Right lung (tissue), 2 donors: ENCODE measurements at regions not wholly inside any gene's neighbourhood (a gene's known extent, or its start where the extent isn't known, plus 50 kb on each side); places are given as distances from the start of the nearest gene placed in this dataset.

Experiments
- DNase-seq, 2 donors: peaks; one replicate each; pipeline ENCODE4 v3.0.0-alpha.2; 2013

DNA sequence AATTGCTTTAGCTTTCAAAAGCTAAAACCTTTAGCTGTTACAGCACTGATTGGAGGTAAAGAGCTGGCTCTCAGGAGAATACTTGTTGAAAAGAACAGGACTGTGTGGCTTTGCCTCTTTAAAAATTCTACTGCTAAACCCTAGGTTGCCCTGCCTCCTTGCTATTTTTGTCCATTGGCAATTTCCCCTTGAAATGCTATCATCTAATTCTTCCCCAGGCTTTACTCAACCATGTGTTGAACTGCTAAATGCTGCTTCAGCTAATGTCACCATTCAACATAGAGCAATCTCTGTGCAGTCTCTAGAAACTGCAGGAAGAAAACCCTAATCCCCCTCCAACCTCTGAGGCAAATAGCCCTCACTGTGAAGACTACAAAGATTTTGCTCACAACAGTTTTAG lies 203.7 kb upstream of the ARX start:
- no peak for DNase-seq

DNA sequence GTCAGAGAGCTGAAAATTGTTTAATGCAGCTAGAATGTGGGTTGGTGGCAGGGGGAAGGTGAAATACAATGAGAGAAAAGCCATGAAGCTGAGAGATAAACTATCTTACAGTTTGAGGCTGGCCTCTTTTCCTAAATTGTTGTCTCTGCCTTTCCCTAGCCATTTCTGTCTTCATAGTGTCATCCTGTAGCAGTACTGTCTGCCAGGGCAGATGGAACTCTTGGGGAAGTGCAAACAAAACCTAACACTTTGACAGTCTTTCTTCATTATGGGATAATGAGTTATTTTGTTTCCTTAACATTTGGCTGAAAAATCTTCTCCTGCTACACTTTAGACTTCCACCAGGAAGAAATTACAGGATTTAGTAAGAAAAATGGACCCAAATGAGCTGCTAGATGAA lies 197.8 kb upstream of the ARX start:
- DNase-seq, result no peak

DNA sequence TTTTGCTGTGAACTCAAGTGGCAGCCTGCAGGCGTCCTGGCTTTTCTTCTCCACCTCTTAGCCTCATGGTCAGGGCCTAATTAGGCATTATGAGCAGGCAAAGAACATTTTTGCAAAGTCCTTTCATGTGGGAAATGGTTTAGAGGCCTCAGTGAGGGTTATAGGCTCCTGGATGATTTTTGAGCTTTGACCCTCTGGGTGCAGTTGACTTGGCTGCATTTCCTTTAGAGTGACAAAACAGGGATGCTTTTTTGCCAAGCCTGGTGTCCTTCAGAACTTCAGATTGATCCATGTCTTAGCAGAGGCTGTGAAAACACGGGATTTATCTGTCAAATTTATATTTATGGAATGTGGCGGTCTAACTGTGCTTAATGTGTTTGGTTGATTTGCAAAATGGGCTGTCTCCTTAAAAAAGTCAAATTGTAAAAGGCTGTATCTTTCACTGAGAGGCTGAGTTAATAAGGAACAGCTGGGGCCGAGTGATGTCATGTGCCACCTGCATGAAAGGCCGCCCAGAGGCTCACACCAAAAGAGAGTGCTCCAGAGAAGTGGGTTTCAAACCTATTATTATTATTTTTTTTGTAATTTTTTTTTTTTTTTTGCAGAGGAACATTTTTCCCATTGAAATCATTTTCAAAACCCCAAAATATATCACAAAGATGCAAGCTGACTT lies 192.2 kb upstream of the ARX start:
- DNase-seq, result no peak

DNA sequence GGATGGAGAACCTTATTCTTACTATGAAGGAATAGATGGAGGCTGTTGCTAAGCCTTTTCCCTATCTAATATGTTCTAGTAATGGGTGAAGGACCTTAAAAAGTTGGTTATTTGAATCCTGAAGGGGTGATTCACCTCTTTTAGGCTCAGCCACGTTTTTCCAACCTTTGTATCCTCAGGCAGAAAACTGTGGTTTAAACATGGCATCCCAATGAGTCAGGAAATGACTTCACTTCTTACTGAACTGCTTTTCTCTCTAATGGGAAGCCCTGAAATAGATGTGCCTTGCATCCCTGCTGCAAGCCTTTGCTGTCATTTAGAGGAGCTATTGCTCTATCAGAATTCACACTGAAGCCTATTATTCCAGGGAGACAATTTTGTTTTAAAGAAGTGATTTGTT lies 191.0 kb upstream of the ARX start:
- DNase-seq, result no peak

DNA sequence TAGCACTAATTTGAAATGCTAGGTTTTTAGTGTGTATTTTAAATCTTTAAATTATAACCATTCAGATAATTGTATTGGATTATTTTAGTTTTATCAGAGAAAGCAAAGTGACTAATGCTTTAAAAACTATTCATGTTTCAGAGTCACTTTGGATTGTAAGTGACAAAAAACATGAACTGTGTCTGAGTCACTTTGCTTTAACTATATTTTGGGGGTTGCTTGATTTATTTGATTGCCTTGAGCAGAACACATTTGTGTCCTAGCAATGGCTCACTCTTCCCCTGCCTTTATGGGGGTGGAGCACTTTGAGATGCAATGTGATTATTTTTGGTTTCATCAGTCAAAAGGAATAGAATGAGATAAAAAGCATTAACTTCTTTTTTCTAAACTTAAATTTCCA lies 188.4 kb upstream of the ARX start:
- DNase-seq, result no peak

DNA sequence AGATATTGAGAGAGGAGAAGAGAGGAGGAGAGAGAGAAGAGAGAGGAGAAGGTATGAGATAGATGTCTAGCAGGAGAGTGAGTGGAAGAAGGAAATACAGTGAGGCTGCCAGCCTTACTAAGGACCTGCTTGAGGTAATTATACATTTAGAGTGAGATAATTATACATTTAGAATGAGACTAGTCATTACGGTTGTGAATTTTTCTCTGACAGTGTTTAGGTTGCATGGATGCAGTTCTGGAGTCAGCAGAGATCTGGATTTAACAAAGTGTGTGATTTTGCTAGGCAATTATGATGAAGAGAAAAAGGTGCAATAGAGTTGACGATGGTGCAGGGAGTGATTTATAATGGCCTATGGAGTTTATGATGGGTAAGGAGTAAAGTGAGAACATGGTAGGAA lies 187.1 kb upstream of the ARX start:
- no peak for DNase-seq

DNA sequence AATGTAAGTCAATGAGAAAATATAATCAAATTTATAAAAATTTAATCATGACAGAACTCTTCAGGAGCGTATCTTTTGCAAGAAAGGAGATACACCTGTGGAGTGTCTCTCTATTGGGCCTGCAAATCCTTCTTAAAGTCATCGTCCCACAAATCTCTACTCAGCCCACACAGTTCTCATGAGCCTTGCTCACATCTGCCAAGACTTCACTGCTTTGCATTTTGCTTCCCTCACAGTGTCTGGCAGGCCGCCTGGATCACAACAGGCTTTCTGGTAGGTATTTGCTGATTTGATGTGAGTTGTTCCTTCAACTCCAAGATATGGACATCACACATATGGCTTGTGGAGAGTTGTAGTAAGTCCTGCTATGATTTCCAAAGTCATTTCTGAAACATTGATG lies 183.1 kb upstream of the ARX start:
- no peak for DNase-seq

DNA sequence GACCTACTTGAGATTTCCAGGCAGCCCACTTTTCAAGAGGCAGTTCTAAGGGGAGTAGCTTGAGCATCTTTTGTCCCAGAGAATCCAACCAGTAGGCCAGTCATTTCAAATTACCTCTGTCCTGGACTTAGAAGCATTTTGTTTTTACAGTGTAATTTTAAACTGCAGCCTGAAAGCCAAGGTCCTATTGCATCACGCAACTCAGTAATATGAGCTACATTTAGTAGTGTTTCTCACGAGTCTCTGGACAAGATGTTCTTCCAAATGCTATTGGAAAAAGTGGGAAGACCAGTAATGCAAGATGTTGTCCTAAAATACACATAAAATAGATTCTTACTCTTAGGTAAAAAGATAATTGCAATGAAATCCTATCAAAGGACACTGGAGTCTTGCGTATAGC lies 182.5 kb upstream of the ARX start:
- no peak for DNase-seq

DNA sequence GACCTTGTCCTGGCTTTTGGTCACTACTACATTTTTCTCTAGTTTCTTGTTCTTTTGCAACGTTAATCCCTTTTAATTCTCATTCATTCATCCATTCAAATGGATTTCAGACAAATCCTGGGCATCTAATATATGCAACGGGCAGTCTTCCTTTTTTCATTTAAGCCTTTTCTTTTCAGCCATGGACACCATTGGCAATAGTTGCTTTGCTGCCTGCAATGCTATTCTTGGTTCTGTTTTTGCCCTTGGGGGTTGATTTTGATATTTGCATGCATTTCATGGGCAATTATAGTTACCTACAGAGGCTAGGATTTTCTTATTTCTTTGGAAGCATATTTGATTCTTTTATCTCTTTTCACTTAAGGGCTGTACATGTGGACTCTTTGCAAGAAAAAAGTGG lies 180.5 kb upstream of the ARX start:
- DNase-seq, result no peak

DNA sequence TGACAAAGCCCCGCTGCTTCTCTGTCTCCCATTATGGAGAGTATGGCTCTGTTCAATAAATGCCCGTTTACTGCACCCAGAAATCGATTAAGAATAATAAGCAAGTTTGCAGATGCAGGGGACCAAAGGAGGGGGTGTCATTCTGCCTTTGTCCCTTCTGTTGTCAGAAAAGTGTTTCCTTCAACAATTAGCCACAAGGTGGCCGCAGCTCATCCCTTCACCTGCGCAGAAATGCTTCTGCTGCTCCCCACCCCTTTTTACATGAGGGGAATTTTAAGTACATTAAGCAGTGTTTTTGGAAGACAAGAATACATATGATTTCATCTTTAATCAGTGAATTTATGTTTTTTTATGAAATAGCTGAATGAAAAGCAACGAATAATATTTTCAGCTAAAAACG lies 175.6 kb upstream of the ARX start:
- DNase-seq, result no peak

DNA sequence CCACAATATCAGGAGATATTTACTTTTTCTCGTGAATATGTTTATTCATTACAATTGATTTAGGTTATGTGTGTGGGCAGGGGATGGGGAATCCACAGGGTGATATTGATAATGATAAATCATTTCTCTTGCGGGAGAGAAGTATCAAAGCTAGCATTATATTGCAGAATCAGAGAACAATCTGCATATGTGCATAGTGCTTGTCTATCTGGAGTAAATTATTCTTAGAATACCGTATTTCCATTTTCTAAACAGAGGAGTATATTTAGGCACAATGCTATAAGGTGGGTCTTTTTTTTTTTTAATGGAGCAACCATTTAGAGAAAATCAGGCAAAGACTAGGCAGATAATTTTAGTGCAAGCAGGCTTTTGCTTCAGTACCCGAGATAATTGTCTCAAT lies 166.0 kb upstream of the ARX start:
- no peak for DNase-seq

DNA sequence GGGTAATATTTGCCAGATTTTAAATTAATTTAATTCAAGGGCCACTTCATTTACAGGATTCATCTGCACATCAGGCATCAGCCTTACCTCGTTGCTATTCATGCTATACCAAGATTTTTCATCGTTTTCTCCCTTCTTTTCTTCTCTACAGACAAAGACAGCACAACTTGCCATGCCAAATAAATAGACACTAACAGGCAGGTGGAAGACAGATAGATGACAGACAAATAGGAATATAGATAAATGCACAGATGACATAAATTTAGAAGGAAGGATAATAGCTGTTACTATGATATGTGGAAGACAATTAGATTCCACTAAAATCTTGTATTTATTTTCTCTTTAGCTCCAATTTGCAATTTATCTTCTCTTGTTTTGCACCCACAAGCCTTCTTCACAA lies 164.5 kb upstream of the ARX start:
- no peak for DNase-seq

DNA sequence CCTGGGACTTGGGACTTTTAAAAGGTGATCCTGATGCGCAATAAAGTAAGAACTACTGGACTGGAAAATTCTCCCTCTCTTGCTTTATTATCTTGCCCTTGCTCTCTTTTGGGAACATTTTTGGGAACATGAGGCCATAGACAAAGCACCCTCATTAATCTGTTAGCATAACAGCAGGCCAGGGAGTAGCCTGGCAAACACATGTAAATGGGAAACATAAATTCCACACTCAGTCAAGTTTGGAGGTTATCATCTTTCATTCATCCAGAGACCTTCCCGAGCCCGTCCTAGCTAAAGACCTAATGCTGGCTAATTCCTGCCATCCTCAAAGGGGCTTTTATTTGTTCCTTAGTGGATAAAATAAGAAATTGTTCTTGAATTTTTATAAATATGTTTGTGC lies 162.8 kb upstream of the ARX start:
- DNase-seq, result no peak

DNA sequence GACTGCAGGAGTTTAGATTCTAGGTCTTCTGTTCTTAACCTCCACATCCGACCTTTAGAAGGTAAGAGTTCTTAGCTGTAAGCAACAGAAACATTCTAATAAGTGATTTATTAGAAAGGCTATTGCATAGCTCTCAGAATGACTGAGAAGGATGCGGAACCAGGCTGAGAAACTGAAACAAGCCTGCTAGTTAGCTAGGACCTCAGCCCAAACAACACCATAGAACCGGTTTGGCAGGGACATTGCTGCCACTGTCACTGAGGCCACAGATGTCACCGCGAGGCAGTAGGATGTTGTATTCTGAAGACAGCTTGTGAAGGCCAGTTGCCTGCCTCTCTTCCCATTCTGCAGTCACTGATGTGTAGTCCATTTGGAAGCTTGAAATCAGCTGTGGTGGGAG lies 160.0 kb upstream of the ARX start:
- DNase-seq, result no peak

DNA sequence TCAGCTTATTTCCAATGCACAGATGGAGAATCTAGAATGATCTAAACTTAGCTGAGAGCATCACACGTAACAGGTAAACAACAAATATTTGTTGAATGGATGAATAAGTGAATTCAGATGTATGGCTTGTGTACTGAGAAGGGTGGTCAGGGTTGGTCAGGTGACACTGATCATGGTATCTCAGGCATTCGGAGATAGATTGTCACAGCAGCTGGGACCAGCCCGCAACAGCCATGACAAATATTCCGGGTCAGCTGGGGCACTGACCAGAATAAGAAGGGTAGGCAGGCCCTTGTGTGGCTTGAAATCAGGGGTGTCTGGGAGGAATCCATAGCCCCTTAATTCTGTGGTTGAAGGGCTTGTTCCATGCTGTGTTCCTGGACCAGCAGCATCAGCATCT lies 159.4 kb upstream of the ARX start:
- no peak for DNase-seq

DNA sequence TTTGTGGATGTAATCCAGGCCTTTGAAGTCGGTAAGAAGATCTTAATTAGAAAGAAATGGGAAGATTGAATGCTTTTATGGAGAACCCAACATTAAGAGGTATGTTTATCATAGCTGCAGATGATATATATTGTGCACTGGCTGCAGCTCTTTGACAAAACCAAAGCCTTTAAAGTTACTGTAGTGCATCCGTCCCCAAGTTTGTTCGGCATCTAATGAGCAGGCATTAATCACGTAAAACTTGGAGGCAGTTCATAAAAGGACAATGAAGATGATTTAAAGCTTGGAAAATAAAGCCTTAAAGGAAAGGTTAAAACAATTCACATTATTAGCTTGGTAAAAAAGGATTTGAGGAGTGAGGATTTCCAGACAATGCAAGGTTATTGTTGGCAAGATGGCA lies 150.8 kb upstream of the ARX start:
- no peak for DNase-seq

DNA sequence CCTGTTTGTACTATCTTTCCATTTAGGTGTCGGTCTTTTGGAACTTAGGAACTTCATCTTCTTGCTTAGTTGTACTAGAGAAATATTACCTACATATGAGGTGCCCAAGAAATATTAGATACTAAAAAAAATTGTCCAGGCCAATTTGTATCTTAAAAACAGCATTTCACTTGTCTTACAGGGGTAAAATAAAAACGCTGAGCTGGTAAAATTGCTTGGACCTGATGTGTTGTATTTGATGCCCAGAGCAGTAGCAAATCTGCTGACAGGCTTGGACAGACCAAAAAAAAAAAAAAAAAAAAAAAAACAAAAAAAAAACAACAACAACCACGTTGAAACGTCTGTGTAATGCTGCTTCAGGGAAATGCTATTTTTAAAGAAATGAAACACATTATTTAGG lies 150.4 kb upstream of the ARX start:
- no peak for DNase-seq

DNA sequence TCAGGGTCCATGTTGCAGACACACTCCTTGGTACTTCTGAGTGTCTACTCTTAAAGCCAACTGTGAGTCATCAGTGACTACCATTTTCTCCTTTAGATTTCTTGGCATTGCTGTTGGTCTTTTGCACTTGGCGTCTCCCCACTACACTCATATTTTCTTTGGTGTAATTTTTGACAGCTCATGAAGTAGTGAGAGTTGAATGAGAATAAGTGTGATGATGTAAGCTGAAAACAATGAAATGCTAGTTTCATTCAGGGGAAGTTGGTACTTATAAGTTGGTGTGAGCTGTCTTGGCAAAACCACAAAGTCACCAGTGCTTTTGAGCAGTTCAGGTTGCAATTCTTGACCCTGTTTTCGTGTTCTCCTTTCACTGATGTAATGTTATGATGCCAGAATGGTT lies 142.9 kb upstream of the ARX start:
- DNase-seq, result no peak

DNA sequence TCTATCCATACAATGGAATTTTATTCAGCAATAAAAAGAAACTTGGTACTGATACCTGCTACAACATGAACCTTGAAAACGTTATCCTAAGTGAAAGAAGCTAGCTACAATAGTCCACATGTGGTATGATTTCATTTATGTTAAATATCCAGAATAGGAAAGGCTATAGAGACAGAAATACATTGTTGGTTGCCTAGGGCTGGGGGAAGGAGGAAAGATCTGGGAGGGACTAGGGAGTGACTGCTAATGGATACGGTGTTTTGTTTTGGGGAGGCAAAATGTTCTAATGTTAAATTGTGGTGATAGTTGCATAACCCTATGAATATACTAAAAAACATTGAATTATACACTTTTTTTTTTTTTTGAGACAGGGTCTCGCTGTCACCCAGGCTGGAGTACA lies 141.1 kb upstream of the ARX start:
- no peak for DNase-seq

DNA sequence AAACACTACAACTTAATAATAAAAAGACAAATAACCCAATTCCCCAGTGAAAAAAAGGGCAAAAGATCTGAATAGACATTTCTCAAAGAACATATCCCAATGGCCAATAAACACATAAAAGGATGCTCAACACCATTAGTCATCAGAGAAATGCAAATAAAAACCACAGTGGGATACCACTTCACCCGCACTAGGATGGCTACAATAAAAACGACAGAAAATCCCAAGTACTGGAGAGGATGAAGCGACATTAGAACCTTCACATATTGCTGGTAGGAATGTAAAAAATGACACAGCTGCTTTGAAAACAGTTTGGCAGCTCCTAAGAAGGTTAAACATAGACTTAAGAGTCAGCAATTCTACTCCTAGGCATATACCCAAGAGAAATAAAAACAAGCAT lies 140.6 kb upstream of the ARX start:
- no peak for DNase-seq

DNA sequence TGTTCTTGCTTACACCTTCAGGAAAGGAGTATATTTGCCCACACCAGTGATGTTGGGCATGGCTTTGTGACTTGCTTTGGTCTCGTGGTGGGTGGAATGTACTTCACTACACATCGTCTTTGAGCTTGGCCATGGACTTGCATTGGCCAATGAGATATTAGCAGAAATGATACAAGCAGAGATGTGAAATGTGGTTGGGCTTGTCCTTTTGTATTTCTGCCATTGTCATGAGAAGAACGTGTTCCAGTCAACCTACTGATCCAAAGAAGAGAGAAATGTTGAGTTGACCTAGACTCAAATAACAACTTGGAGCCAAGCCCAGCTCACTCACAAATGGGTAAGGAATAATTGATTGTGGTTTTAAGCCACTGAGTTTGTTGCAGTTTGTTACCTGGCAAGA lies 138.4 kb upstream of the ARX start:
- DNase-seq, result no peak

DNA sequence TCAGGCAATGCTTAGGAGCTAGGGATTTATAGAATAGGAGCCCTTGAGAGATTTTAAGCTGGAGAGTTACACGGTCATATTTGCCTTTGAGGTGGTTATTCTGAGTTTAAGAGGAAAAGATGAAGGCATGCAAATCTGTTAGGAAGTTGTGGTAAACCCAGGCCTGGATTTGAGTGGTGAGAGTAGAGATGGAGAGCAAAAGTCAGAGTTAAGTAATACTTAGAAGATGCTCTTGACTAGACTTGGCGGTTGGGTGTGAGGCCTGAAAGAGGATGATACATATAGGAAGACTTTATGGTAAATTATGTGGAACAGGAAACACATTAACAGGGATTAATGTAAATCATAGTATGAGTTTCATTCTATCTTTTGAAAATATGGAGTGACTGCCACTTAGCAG lies 136.0 kb upstream of the ARX start:
- no peak for DNase-seq

DNA sequence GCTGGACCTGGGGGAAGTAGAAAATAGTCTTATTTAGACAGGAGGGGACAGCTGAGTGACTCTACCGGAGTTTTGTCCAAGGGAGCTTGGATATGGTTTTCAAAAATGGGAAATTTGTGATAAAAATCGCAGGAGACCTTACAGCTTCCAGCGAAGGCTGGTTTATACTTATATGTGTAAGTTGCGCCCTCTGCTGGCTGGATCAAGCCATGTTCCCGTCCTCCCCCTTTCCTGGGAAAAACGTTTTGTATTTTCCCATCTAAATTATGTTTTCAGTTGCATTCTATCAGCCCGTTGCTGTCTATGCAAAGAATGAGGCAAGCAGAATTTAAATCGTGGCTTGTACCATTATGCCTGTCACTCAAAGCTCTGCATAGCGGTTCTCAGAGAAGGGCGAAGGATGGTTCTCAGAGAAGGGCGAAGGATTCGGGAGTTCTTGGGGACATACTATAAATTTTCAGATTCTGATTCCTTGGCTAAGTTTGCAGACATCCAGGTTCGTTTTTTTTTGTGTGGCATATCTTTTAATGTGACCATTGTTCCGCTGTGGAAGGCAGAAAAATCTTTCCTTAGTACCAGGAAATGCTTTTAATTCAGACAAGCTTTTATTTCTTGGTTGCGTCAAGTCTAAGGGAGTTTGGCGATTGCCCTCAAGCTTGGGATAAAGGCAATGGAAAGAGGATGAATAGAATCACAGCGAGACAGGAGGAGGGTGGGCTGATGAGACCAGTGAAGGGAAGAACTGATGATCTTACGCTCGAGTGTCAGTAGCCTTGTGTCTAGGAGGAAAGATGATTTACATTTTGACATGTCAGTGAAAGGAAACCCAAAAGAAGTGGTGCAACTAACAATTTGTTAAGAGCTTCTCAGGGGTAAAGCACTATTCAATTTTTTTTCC lies 128.5 kb upstream of the ARX start:
- DNase-seq, result peak; percentile 42 to 52

DNA sequence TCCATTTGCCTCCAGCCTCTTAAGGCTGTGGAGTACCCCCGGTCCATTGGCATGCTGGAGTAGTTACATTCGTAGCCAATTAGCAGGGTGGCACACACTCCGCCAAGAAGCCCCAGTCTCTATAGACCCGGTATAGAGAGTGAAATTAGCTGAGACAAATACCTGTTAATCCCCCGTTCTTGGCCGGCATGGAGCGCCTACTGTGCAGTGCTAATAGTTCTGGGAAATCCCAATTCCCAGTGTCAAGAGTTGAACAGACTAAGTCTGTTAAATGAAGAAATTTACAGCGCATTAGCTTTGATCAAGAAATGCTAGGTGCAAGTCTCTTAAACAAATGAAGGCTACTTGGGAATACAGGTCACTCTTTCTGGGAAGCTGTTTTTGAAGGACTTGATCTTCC lies 127.8 kb upstream of the ARX start:
- no peak for DNase-seq
